ENCODE measurements at regions not wholly inside any gene's neighbourhood (a gene's known extent, or its start where the extent isn't known, plus 50 kb on each side); places are given as distances from the start of the nearest gene placed in this dataset.

DNA sequence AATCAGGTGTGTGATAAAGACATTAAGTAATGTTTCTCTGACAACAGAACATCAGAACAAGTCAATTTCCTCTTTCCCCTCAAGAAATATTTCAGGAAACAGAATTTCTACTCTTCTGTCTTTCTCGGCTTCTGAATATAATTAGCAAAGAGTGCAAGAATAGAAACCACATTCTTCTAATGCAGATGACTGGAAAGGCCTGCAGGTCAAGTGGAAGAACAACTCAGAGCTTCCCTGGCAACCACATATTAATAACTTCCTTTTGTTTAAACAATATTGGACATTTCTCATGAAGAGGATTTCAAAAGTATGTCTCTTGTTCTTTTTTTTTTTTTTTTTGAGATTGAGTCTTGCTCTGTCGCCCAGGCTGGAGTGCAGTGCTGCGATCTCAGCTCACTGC, 225.5 kb downstream of the PARM1 start:
- H3K36me3 ChIP-seq, result no peaks in the 10 kb centered on the region
- no peak overlapping the region for H3K4me3 ChIP-seq
- no peaks in the 10 kb centered on the region for H3K27me3 ChIP-seq
- TF ChIP-seq, protein P1, sequence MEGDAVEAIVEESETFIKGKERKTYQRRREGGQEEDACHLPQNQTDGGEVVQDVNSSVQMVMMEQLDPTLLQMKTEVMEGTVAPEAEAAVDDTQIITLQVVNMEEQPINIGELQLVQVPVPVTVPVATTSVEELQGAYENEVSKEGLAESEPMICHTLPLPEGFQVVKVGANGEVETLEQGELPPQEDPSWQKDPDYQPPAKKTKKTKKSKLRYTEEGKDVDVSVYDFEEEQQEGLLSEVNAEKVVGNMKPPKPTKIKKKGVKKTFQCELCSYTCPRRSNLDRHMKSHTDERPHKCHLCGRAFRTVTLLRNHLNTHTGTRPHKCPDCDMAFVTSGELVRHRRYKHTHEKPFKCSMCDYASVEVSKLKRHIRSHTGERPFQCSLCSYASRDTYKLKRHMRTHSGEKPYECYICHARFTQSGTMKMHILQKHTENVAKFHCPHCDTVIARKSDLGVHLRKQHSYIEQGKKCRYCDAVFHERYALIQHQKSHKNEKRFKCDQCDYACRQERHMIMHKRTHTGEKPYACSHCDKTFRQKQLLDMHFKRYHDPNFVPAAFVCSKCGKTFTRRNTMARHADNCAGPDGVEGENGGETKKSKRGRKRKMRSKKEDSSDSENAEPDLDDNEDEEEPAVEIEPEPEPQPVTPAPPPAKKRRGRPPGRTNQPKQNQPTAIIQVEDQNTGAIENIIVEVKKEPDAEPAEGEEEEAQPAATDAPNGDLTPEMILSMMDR (IDR thresholded peaks at IDR 0.05), result no peak
- no peak for TF ChIP-seq POLR2A (IDR thresholded peaks at IDR 0.05)
- no peak for TF ChIP-seq POLR2AphosphoS5 (IDR thresholded peaks at IDR 0.05)
- no peak for TF ChIP-seq EP300 (IDR thresholded peaks at IDR 0.05)
- H3K9me3 ChIP-seq, result peaks cover 0 to 35% (median 0%) of the 10 kb centered on the region in 3 donors
- 49 to 71% methylated on average over 2 to 3 of the region's 3 CpGs for WGBS, 2 donors (ENCODE audit: low coverage in 1 of 2)
- H3K4me1 ChIP-seq, result no peaks in the 10 kb centered on the region
- ATAC-seq, result no peak
- H3K27ac ChIP-seq, result no peak overlapping the region

DNA sequence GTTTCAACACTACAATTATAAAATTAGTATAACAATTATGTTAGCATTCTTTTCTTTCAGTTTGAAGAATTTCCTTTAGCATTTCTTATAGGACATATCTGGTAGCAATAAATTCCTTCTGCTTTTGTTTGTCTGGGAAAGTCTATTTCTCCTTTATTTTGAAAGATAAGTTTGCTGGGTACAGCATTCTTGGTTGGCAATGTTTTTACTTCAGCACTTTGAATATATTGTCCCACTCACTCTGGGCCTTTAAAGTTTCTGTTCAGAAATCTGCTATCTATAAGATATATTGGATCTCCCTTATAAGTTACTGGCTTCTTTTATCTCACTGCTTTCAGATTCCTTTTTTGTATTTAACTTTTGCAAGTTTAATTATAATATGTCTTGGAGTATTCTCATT, 222.1 kb downstream of the PARM1 start:
- TF ChIP-seq POLR2AphosphoS5 (IDR thresholded peaks at IDR 0.05) (no peak), EP300 (IDR thresholded peaks at IDR 0.05) (no peak), POLR2A (IDR thresholded peaks at IDR 0.05) (no peak)
- TF ChIP-seq, protein P1 (IDR thresholded peaks at IDR 0.05), result no peak
- no peak for ATAC-seq

DNA sequence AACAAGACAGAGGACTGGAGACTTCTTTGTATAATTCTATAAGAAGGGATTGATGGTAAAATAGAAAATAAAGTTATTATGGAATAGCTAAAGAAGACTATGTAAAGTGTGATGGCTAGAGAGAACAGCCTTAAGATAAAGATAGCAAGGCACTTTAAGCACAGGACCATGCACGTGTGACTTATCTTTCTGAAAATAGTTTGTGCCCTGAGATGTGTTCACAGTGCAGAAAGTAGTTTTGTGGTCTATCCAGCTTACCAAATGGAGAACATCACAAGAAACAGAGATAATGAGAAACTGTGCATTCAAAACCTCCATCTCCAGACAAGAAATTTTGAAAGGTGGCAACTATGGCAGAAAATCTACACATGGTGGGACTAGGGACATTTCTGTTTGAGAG, 213.3 kb downstream of the PARM1 start:
- no peak overlapping the region for H3K27ac ChIP-seq
- no peaks in the 10 kb centered on the region for H3K36me3 ChIP-seq
- WGBS, 2 donors (ENCODE audit: low coverage in 1 of 2), result 35% methylated on average over 1 of the region's 1 CpG; no CpG with 5 or more reads in 1 of the 2 donors
- ATAC-seq, result no peak
- TF ChIP-seq EP300 (IDR thresholded peaks at IDR 0.05) (no peak), POLR2A (IDR thresholded peaks at IDR 0.05) (no peak), POLR2AphosphoS5 (IDR thresholded peaks at IDR 0.05) (no peak)
- TF ChIP-seq, protein P1 (IDR thresholded peaks at IDR 0.05), result no peak
- H3K4me1 ChIP-seq, result no peaks in the 10 kb centered on the region
- H3K9me3 ChIP-seq, result no peaks in the 10 kb centered on the region
- H3K4me3 ChIP-seq, result no peak overlapping the region
- no peaks in the 10 kb centered on the region for H3K27me3 ChIP-seq

More for the DNA sequence above, 222.1 kb downstream of the PARM1 start:
- Histone ChIP-seq H3K27ac (no peak overlapping the region), H3K36me3 (no peaks in the 10 kb centered on the region), H3K4me1 (no peaks in the 10 kb centered on the region), H3K4me3 (no peak overlapping the region), H3K27me3 (no peaks in the 10 kb centered on the region), H3K9me3 (peaks cover 0 to 38% (median 0%) of the 10 kb centered on the region in 3 donors)

GRCh38 chr4:75144475-75144874, 211.6 kb downstream of the PARM1 start:
- 100% methylated on average over 1 of the region's 1 CpG; no CpG with 5 or more reads in 1 of the 2 donors for WGBS, 2 donors (ENCODE audit: low coverage in 1 of 2)
- ATAC-seq, result no peak
- no peak overlapping the region for H3K4me3 ChIP-seq

GRCh38 chr4:75142850-75143249, 209.9 kb downstream of the PARM1 start:
- Histone ChIP-seq H3K9me3 (no peaks in the 10 kb centered on the region), H3K27ac (peak overlapping the region in 1 of 4 donors; percentile 9), H3K36me3 (no peaks in the 10 kb centered on the region), H3K4me1 (no peaks in the 10 kb centered on the region), H3K4me3 (no peak overlapping the region), H3K27me3 (no peaks in the 10 kb centered on the region)
- TF ChIP-seq, protein P1 (IDR thresholded peaks at IDR 0.05), result no peak
- no peak for TF ChIP-seq POLR2AphosphoS5 (IDR thresholded peaks at IDR 0.05)
- TF ChIP-seq EP300 (IDR thresholded peaks at IDR 0.05), result no peak
- TF ChIP-seq POLR2A (IDR thresholded peaks at IDR 0.05), result no peak
- ATAC-seq, result no peak
- 80% methylated on average over 1 of the region's 1 CpG; no CpG with 5 or more reads in 1 of the 2 donors for WGBS, 2 donors (ENCODE audit: low coverage in 1 of 2)

More at GRCh38 chr4:75144475-75144874, 211.6 kb downstream of the PARM1 start:
- H3K9me3 ChIP-seq, result no peaks in the 10 kb centered on the region
- H3K4me1 ChIP-seq, result no peaks in the 10 kb centered on the region
- H3K27me3 ChIP-seq, result no peaks in the 10 kb centered on the region
- TF ChIP-seq EP300 (IDR thresholded peaks at IDR 0.05) (no peak), POLR2AphosphoS5 (IDR thresholded peaks at IDR 0.05) (no peak), POLR2A (IDR thresholded peaks at IDR 0.05) (no peak)
- TF ChIP-seq, protein P1 (IDR thresholded peaks at IDR 0.05), result no peak
- no peak overlapping the region for H3K27ac ChIP-seq
- no peaks in the 10 kb centered on the region for H3K36me3 ChIP-seq
